ENCODE measurements at regions not wholly inside any gene's neighbourhood (a gene's known extent, or its start where the extent isn't known, plus 50 kb on each side); places are given as distances from the start of the nearest gene placed in this dataset.
"Not testable (repeated sequence)": the region's sequence is repeated elsewhere in the genome, so short reads cannot be mapped to it uniquely, and the experiment has no call there.

GRCh38 chr13:90514712-90515111, 832.8 kb upstream of the MIR17HG start:
- not testable (repeated sequence) for TF ChIP-seq POLR2AphosphoS5 (IDR thresholded peaks at IDR 0.05; ENCODE audit: borderline replicate concordance, low read depth, low read length); EZH2 (IDR thresholded peaks at IDR 0.05)
